ENCODE measurements at regions not wholly inside any gene's neighbourhood (a gene's known extent, or its start where the extent isn't known, plus 50 kb on each side); places are given as distances from the start of the nearest gene placed in this dataset.

DNA sequence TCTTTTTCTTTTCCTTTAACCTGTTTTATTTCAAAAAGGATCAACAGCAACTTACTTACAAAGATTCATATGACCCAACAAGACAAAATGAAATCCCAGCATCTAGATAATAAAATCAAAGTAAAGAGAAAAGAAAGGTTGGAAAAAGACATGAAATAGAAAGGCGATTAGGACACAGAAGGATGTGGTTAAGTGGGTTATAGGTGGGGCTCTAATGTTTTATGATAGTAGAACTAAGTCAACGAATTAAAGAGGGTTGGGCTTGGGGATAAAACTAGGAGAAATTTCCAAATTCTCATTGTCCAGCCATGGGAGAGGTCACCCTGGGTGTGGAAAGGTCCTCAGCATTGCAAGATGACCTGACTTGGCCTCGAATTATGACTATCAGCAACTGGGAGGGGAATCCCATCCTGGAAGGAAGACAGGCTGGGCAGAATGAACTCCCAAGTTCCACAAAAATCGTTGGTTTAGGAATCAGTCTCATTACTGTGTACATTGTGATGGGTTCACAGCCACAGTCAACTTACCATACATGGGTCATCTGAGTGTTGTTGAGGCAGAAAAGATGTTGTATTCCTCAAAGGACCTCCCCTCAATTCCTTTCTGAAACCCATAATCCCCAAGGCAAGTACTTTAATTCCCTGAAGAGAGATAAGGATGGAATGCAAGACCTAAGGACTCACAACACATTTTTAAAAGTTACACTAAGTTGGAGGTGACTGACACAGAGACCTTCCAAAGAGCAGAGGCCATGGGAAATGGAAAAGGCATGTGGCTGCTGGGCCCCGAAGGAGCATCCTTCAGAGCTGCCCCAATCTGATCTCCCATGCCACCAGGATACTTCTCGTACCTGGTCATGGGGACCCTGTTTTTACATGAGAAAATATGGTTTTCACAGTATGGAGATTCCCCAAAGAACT, 167.6 kb downstream of the UXS1 start:
- no peak for TF ChIP-seq EP300 (IDR thresholded peaks at IDR 0.05)
- no peak for TF ChIP-seq POLR2AphosphoS5 (IDR thresholded peaks at IDR 0.05)
- TF ChIP-seq CTCF (IDR thresholded peaks at IDR 0.05) = no peak
- TF ChIP-seq POLR2A (IDR thresholded peaks at IDR 0.05) = no peak
- DNase-seq (no peak), ATAC-seq (ENCODE audit: low FRiP score in 2 of 2) (no peak)
- H3K36me3 ChIP-seq = no peaks in the 10 kb centered on the region
- no peak overlapping the region for H3K27ac ChIP-seq
- H3K9me3 ChIP-seq = no peaks in the 10 kb centered on the region
- no peak overlapping the region for H3K4me3 ChIP-seq
- no peaks in the 10 kb centered on the region for H3K27me3 ChIP-seq
- 70 to 71% methylated on average over 5 to 6 of the region's 6 CpGs for whole genome bisulfite sequencing, 2 donors
- peaks cover 11 to 18% (median 13%) of the 10 kb centered on the region in 4 donors for H3K4me1 ChIP-seq

- Histone ChIP-seq H3K27me3 (no peaks in the 10 kb centered on the region), H3K27ac (no peak overlapping the region), H3K9me3 (no peaks in the 10 kb centered on the region), H3K4me3 (no peak overlapping the region), H3K36me3 (no peaks in the 10 kb centered on the region), H3K4me1 (peaks cover 3 to 11% (median 7%) of the 10 kb centered on the region in 4 donors)
- DNase-seq (no peak), ATAC-seq (ENCODE audit: low FRiP score in 2 of 2) (no peak)
- TF ChIP-seq EP300 (IDR thresholded peaks at IDR 0.05) = no peak
- TF ChIP-seq CTCF (IDR thresholded peaks at IDR 0.05) = no peak
- TF ChIP-seq POLR2AphosphoS5 (IDR thresholded peaks at IDR 0.05) = no peak
- 45 to 48% methylated on average over 5 of the region's 5 CpGs for WGBS, 2 donors
Measured at GRCh38 chr2:106025796-106026195, 168.3 kb downstream of the UXS1 start.

GRCh38 chr2:106021662-106022028, 172.5 kb downstream of the UXS1 start:
- Histone ChIP-seq H3K36me3 (no peaks in the 10 kb centered on the region), H3K4me3 (no peak overlapping the region), H3K27me3 (no peaks in the 10 kb centered on the region), H3K27ac (no peak overlapping the region), H3K4me1 (peaks cover 0 to 2% (median 0%) of the 10 kb centered on the region in 4 donors), H3K9me3 (no peaks in the 10 kb centered on the region)
- WGBS, 2 donors = 78 to 95% methylated on average over 2 to 3 of the region's 3 CpGs
- ATAC-seq (ENCODE audit: low FRiP score in 2 of 2) (no peak), DNase-seq (no peak)
- TF ChIP-seq CTCF (IDR thresholded peaks at IDR 0.05) (no peak), EP300 (IDR thresholded peaks at IDR 0.05) (no peak)

DNA sequence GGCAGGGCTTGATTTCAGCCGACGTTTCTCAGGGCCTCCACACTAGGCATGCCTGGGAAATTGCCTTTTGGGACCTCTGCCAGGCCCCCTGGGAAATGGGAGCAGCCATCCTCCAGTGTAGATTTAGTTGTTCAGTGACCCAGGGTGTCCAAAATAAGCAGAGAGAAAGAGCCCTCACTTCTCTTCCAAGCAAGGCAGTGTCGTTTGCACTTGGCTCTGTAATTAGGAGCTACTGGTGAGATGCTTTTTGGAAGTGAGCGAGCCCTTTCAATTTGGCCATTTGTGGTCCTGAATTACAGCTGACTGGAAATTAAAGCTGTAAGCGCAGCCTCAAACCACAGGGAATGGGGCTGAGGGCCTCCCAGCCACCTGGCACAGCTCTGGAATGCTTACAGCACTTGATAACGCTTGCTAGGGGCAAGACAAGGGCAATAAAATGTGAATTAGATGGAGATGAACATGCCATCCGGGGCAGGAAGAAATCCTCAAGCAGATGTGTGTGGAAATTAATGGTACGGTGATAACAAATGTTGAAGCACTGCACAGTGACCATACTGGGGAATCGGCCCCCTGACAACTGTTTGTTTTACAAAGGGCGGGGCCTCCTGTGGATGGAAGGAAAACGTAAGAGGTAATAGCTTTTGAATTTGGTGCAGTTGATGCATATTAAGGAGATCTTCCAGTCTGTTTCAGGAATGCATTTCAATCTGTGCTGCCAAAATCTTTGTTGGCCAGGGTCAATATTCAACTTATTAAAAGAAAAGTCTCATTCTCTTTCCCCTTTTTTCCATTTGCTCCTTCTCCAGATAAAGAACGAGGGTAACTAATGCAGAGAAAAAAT, 173.1 kb downstream of the UXS1 start:
- Histone ChIP-seq H3K36me3 (no peaks in the 10 kb centered on the region), H3K4me1 (peaks cover 0 to 2% (median 0%) of the 10 kb centered on the region in 4 donors), H3K4me3 (no peak overlapping the region), H3K27ac (no peak overlapping the region), H3K9me3 (no peaks in the 10 kb centered on the region), H3K27me3 (no peaks in the 10 kb centered on the region)
- ATAC-seq (ENCODE audit: low FRiP score in 2 of 2) (peak in 1 of 2 donors; percentile 17), DNase-seq (no peak)
- TF ChIP-seq EP300 (IDR thresholded peaks at IDR 0.05) (no peak), POLR2A (IDR thresholded peaks at IDR 0.05) (no peak), CTCF (IDR thresholded peaks at IDR 0.05) (no peak), POLR2AphosphoS5 (IDR thresholded peaks at IDR 0.05) (no peak)
- 57 to 60% methylated on average over 12 of the region's 12 CpGs for WGBS, 2 donors
